H1 (cell line): ENCODE measurements at regions not wholly inside any gene's neighbourhood (a gene's known extent, or its start where the extent isn't known, plus 50 kb on each side); places are given as distances from the start of the nearest gene placed in this dataset.

ENCODE experiments used
- CHD1 ChIP-seq: IDR thresholded peaks from 2 replicates; pipeline ENCODE4 v1.6.1; 2012; ENCODE audit warnings: low read depth, low read length, improper control_type of control experiment
- SAP30 ChIP-seq: fragments of 300-600 bp; sonication (generic); IDR thresholded peaks from 2 replicates; pipeline ENCODE4 v1.7.1; 2012; ENCODE audit warnings: low read length, moderate library complexity, mild to moderate bottlenecking, inconsistent platforms; ENCODE audit not compliant: insufficient read depth, insufficient replicate concordance

- TF ChIP-seq SAP30, result no peak
- no peak for TF ChIP-seq CHD1
Observed at GRCh38 chr14:26204728-26205479, 392.9 kb downstream of the NOVA1 start (continued).
